ENCODE measurements at regions not wholly inside any gene's neighbourhood (a gene's known extent, or its start where the extent isn't known, plus 50 kb on each side); places are given as distances from the start of the nearest gene placed in this dataset.
A peak's percentile ranks its signal among the peaks of the same experiment; 100 is the strongest.

DNA sequence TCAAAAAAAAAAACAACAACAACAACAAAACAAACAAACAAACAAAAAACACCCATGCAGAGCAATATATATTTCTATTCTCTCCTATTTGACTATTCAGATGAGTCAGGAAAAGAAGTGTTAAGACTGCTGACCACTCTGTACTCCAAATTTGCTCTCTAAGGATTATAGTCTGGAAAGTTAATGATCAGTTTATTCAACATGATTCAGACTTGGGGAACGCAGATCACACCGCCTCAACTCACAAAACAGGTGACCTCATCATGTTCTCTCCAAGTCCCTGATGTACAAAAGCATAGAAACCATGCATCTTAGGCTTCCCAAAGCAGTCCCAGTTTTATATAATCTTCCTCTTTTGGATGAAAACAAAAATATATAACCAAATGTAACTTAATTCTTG lies 51.9 kb upstream of the PRRC2C start:
- TF ChIP-seq OSR1 (CRISPR knock-in tag; IDR thresholded peaks at IDR 0.05) = no peak
- TF ChIP-seq, protein P1, sequence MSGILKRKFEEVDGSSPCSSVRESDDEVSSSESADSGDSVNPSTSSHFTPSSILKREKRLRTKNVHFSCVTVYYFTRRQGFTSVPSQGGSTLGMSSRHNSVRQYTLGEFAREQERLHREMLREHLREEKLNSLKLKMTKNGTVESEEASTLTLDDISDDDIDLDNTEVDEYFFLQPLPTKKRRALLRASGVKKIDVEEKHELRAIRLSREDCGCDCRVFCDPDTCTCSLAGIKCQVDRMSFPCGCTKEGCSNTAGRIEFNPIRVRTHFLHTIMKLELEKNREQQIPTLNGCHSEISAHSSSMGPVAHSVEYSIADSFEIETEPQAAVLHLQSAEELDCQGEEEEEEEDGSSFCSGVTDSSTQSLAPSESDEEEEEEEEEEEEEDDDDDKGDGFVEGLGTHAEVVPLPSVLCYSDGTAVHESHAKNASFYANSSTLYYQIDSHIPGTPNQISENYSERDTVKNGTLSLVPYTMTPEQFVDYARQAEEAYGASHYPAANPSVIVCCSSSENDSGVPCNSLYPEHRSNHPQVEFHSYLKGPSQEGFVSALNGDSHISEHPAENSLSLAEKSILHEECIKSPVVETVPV (CRISPR knock-in tag; IDR thresholded peaks at IDR 0.05) = no peak
- no peak for TF ChIP-seq SNAI2 (CRISPR knock-in tag; IDR thresholded peaks at IDR 0.05)
- TF ChIP-seq ZNF70 (CRISPR knock-in tag; IDR thresholded peaks at IDR 0.05) = no peak
- TF ChIP-seq ZC3H10 (CRISPR knock-in tag; IDR thresholded peaks at IDR 0.05) = no peak
- TF ChIP-seq GLIS3 (CRISPR knock-in tag; IDR thresholded peaks at IDR 0.05) = no peak
- no peak for TF ChIP-seq ZNF8 (CRISPR knock-in tag; IDR thresholded peaks at IDR 0.05)
- no peak for TF ChIP-seq TCF4 (CRISPR knock-in tag; IDR thresholded peaks at IDR 0.05; ENCODE audit: borderline replicate concordance)
- no peak for TF ChIP-seq ZFP3 (CRISPR knock-in tag; IDR thresholded peaks at IDR 0.05)
- no peak for TF ChIP-seq TOX (CRISPR knock-in tag; IDR thresholded peaks at IDR 0.05; ENCODE audit: borderline replicate concordance)
- peak; percentile 9; the same call in 2 of the 3 replicates for ATAC-seq

DNA sequence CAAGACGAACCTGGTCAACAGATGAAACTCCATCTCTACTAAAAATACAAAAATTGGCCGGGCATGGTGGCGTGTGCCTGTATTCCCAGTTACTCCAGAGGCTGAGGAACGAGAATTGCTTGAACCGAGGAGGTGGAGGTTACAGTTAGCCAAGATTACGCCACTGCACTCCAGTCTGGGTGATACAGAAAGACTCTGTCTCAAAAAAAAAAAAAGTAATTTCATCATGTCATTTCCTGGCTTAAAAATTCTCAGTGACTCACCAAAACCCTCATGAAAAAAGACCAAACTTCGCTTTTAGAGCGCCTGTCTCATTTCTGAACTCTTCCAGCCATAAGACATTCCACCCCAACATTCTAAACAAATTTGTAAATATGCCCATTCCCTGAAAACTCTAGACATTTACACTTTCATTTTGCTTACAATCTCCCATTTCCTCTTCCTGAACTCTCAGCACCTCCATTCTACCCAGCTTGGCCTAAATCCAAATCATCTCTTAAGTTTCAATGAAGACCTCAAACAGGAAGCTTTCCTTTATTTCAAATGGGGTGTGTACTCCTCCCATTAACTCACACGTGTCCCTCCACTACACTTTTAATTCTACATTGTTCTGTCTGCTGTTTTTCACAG lies 50.5 kb upstream of the PRRC2C start:
- peak; percentile 71 for ATAC-seq
- TF ChIP-seq OSR1 (CRISPR knock-in tag; IDR thresholded peaks at IDR 0.05) = 0 out of 2 replicates have a peak, but pooled peaks have one; percentile 43
- no peak for TF ChIP-seq PPARA (CRISPR knock-in tag; IDR thresholded peaks at IDR 0.05; ENCODE audit: borderline replicate concordance)
- TF ChIP-seq, protein P2, sequence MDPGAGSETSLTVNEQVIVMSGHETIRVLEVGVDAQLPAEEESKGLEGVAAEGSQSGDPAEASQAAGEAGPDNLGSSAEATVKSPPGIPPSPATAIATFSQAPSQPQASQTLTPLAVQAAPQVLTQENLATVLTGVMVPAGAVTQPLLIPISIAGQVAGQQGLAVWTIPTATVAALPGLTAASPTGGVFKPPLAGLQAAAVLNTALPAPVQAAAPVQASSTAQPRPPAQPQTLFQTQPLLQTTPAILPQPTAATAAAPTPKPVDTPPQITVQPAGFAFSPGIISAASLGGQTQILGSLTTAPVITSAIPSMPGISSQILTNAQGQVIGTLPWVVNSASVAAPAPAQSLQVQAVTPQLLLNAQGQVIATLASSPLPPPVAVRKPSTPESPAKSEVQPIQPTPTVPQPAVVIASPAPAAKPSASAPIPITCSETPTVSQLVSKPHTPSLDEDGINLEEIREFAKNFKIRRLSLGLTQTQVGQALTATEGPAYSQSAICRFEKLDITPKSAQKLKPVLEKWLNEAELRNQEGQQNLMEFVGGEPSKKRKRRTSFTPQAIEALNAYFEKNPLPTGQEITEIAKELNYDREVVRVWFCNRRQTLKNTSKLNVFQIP (CRISPR knock-in tag; IDR thresholded peaks at IDR 0.05; ENCODE audit: borderline replicate concordance, low read depth) = no peak; the same call in 1 of the 2 replicates
- TF ChIP-seq ZC3H10 (CRISPR knock-in tag; IDR thresholded peaks at IDR 0.05) = peak; percentile 14; the same call in 1 of the 2 replicates
- TF ChIP-seq ZNF565 (CRISPR knock-in tag; conservative IDR thresholded peaks at IDR 0.05; ENCODE audit: low read depth) = no peak
- no peak for TF ChIP-seq SNAI2 (CRISPR knock-in tag; IDR thresholded peaks at IDR 0.05)
- TF ChIP-seq, protein P3, sequence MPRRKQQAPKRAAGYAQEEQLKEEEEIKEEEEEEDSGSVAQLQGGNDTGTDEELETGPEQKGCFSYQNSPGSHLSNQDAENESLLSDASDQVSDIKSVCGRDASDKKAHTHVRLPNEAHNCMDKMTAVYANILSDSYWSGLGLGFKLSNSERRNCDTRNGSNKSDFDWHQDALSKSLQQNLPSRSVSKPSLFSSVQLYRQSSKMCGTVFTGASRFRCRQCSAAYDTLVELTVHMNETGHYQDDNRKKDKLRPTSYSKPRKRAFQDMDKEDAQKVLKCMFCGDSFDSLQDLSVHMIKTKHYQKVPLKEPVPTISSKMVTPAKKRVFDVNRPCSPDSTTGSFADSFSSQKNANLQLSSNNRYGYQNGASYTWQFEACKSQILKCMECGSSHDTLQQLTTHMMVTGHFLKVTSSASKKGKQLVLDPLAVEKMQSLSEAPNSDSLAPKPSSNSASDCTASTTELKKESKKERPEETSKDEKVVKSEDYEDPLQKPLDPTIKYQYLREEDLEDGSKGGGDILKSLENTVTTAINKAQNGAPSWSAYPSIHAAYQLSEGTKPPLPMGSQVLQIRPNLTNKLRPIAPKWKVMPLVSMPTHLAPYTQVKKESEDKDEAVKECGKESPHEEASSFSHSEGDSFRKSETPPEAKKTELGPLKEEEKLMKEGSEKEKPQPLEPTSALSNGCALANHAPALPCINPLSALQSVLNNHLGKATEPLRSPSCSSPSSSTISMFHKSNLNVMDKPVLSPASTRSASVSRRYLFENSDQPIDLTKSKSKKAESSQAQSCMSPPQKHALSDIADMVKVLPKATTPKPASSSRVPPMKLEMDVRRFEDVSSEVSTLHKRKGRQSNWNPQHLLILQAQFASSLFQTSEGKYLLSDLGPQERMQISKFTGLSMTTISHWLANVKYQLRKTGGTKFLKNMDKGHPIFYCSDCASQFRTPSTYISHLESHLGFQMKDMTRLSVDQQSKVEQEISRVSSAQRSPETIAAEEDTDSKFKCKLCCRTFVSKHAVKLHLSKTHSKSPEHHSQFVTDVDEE (CRISPR knock-in tag; IDR thresholded peaks at IDR 0.05) = no peak
- no peak for TF ChIP-seq BACH2 (CRISPR knock-in tag; IDR thresholded peaks at IDR 0.05; ENCODE audit: borderline replicate concordance)
- TF ChIP-seq RARB (CRISPR knock-in tag; IDR thresholded peaks at IDR 0.05) = no peak
- TF ChIP-seq TOX (CRISPR knock-in tag; IDR thresholded peaks at IDR 0.05; ENCODE audit: borderline replicate concordance) = peak; percentile 70; the same call in 1 of the 2 replicates
- no peak for TF ChIP-seq ESRRG (CRISPR knock-in tag; IDR thresholded peaks at IDR 0.05)
